ENCODE measurements at regions not wholly inside any gene's neighbourhood (a gene's known extent, or its start where the extent isn't known, plus 50 kb on each side); places are given as distances from the start of the nearest gene placed in this dataset.

GRCh38 chr13:56299650-56300049, 841.1 kb upstream of the PRR20A start:
- H4K20me1 ChIP-seq (replicated peaks in 1 of 2; ENCODE audit: control insufficient read depth in 1 of 2, insufficient read depth in 2 of 2, low read length in 2 of 2) = no peaks in the 10 kb centered on the region
- FAIRE-seq = no peak
- no peak overlapping the region for H3K4me2 ChIP-seq (ENCODE audit: insufficient read depth in 1 of 2, low read depth in 2 of 2, low read length in 2 of 2)
- no peak overlapping the region for H2BK5ac ChIP-seq (ENCODE audit: low read depth, low read length)
- no peak overlapping the region for H4K91ac ChIP-seq (replicated peaks; ENCODE audit: insufficient read length, low read length)
- H2BK20ac ChIP-seq (ENCODE audit: low read length) = no peak overlapping the region
- POLR2A ChIA-PET (ENCODE audit: partially characterized antibody) = no interaction called here
- H3K18ac ChIP-seq (ENCODE audit: extremely low read depth, low read length) = no peak overlapping the region
- H3K56ac ChIP-seq (replicated peaks; ENCODE audit: insufficient read length, low read depth, low read length) = no peak overlapping the region
- H4K5ac ChIP-seq (ENCODE audit: insufficient read length, low read depth, low read length) = no peak overlapping the region
- H2AFZ ChIP-seq (ENCODE audit: low read length) = no peak overlapping the region
- no peaks in the 10 kb centered on the region for H3K27me3 ChIP-seq (replicated peaks in 1 of 4; ENCODE audit: control insufficient read depth in 3 of 4, extremely low read depth in 1 of 4, insufficient read depth in 3 of 4, low read length in 3 of 4)
- no peak overlapping the region for H2BK12ac ChIP-seq (ENCODE audit: low read depth, low read length)
- no peak overlapping the region for H2AK5ac ChIP-seq (ENCODE audit: low read depth, low read length)
- H3K9ac ChIP-seq (replicated peaks in 1 of 4; ENCODE audit: extremely low read depth in 1 of 4, low read depth in 3 of 4, low read length in 3 of 4) = peak overlapping the region in 1 of 4 experiments; percentile 34; a peak in 1 of 7 replicates
- no peak overlapping the region for H3K14ac ChIP-seq (ENCODE audit: insufficient read length)
- peaks cover 0 to 2% (median 0%) of the 10 kb centered on the region in 4 experiments; a peak in 1 of 7 replicates for H3K4me1 ChIP-seq (replicated peaks in 1 of 4; ENCODE audit: control insufficient read depth in 3 of 4, insufficient read depth in 4 of 4, low read length in 3 of 4)
- H3K27ac ChIP-seq (ENCODE audit: low read depth, low read length) = no peak overlapping the region
- no peaks in the 10 kb centered on the region for H3K79me1 ChIP-seq (ENCODE audit: low read depth, low read length)
- H3K23ac ChIP-seq (ENCODE audit: insufficient read length) = no peak overlapping the region
- H2BK120ac ChIP-seq (replicated peaks; ENCODE audit: low read depth, low read length) = no peak overlapping the region
- CTCF ChIA-PET (ENCODE audit: partially characterized antibody) = interaction anchor here (0.8 kb wide), 1 partner anchor 301 kb away, joined by 3 read pairs; no protein-coding TSS in a partner anchor
- H3K79me2 ChIP-seq (ENCODE audit: control insufficient read depth in 1 of 2, insufficient read depth in 2 of 2, low read length in 2 of 2) = no peaks in the 10 kb centered on the region
- H3K4ac ChIP-seq (replicated peaks; ENCODE audit: insufficient read length, low read depth, low read length) = no peak overlapping the region
- DNase-seq (ENCODE audit: low read depth in 1 of 2, low spot score in 2 of 2) = no peak
- no peak overlapping the region for H2BK15ac ChIP-seq (ENCODE audit: low read length)
- no peak overlapping the region for H3K4me3 ChIP-seq (ENCODE audit: extremely low read depth in 1 of 4, insufficient read depth in 2 of 4, low read depth in 3 of 4, low read length in 4 of 4)
- H3K9me3 ChIP-seq (ENCODE audit: insufficient read depth in 2 of 2, low read depth in 1 of 2, low read length in 1 of 2) = no peaks in the 10 kb centered on the region
- H3K23me2 ChIP-seq (ENCODE audit: low read depth, low read length) = no peaks in the 10 kb centered on the region
- H4K8ac ChIP-seq (ENCODE audit: extremely low read depth, insufficient read depth, low read length) = no peak overlapping the region
- H3K36me3 ChIP-seq (ENCODE audit: control insufficient read depth in 2 of 4, insufficient read depth in 4 of 4, low read length in 3 of 4) = no peaks in the 10 kb centered on the region
- TF ChIP-seq RAD21 (IDR thresholded peaks at IDR 0.05 in 1 of 2, conservative IDR thresholded peaks at IDR 0.05 in 1 of 2; ENCODE audit: low read depth in 2 of 2, low read length in 2 of 2) (no peak), NANOG (IDR thresholded peaks at IDR 0.05; ENCODE audit: insufficient read depth, low read depth, low read length, poor library complexity, severe bottlenecking) (no peak), POU5F1 (IDR thresholded peaks at IDR 0.05; ENCODE audit: low read depth, low read length) (no peak), EGR1 (IDR thresholded peaks at IDR 0.05; ENCODE audit: borderline replicate concordance, low read depth, low read length) (no peak), BACH1 (IDR thresholded peaks at IDR 0.05; ENCODE audit: low read length) (no peak), JUND (IDR thresholded peaks at IDR 0.05; ENCODE audit: low read length) (no peak), MAX (IDR thresholded peaks at IDR 0.05) (no peak), SUZ12 (IDR thresholded peaks at IDR 0.05; ENCODE audit: low read length) (no peak), RNF2 (IDR thresholded peaks at IDR 0.05; ENCODE audit: borderline replicate concordance, low read depth, low read length, missing control alignments, poor library complexity, severe bottlenecking) (no peak), ATF3 (IDR thresholded peaks at IDR 0.05; ENCODE audit: insufficient read depth, low read depth, low read length) (no peak), SP4 (IDR thresholded peaks at IDR 0.05; ENCODE audit: low read length) (no peak), KDM4A (IDR thresholded peaks at IDR 0.05; ENCODE audit: low read depth, low read length, severe bottlenecking) (no peak), SP2 (IDR thresholded peaks at IDR 0.05; ENCODE audit: low read length) (no peak), HDAC6 (IDR thresholded peaks at IDR 0.05; ENCODE audit: low read depth, low read length) (no peak)

Data from H1 (cell line).